ENCODE measurements at regions not wholly inside any gene's neighbourhood (a gene's known extent, or its start where the extent isn't known, plus 50 kb on each side); places are given as distances from the start of the nearest gene placed in this dataset.
"Not testable (repeated sequence)": the region's sequence is repeated elsewhere in the genome, so short reads cannot be mapped to it uniquely, and the experiment has no call there.

DNA sequence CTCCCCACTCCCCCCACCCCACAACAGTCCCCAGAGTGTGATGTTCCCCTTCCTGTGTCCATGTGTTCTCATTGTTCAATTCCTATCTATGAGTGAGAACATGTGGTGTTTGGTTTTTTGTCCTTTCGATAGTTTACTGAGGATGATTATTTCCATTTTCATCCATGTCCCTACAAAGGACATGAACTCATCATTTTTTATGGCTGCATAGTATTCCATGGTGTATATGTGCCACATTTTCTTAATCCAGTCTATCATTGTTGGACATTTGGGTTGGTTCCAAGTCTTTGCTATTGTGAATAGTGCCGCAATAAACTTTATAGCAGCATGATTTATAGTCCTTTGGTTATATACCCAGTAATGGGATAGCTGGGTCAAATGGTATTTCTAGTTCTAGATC lies 106.6 kb upstream of the WIPF3 start:
- not testable (repeated sequence) for H3K4me1 Mint-ChIP-seq (ENCODE audit: unreplicated experiment); H3K4me3 Mint-ChIP-seq (ENCODE audit: unreplicated experiment); H3K27me3 Mint-ChIP-seq (ENCODE audit: unreplicated experiment); H3K9me3 Mint-ChIP-seq (ENCODE audit: unreplicated experiment); H3K36me3 Mint-ChIP-seq (ENCODE audit: unreplicated experiment); H3K27ac Mint-ChIP-seq (ENCODE audit: unreplicated experiment); DNase-seq (ENCODE audit: extremely low spot score, unreplicated experiment)

DNA sequence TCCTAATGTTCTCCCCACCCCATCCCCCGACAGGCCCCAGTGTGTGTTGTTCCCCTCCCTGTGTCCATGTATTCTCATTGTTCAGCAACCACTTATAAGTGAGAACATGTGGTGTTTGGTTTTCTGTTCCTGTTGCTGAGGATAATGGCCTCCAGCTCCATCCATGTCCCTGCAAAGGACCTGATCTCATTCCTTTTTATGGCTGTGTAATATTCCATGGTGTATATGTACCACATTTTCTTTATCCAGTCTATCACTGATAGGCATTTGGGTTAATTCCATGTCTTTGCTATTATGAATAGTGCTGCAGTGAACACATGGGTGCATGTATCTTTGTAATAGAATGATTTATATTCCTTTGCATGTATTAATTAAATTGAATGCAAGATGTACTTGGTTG lies 104.8 kb upstream of the WIPF3 start:
- not testable (repeated sequence) for H3K4me3 Mint-ChIP-seq (ENCODE audit: unreplicated experiment); H3K27ac Mint-ChIP-seq (ENCODE audit: unreplicated experiment); H3K4me1 Mint-ChIP-seq (ENCODE audit: unreplicated experiment); DNase-seq (ENCODE audit: extremely low spot score, unreplicated experiment); H3K9me3 Mint-ChIP-seq (ENCODE audit: unreplicated experiment); H3K36me3 Mint-ChIP-seq (ENCODE audit: unreplicated experiment)
- peaks cover 13% of the 10 kb centered on the region for H3K27me3 Mint-ChIP-seq (ENCODE audit: unreplicated experiment)

DNA sequence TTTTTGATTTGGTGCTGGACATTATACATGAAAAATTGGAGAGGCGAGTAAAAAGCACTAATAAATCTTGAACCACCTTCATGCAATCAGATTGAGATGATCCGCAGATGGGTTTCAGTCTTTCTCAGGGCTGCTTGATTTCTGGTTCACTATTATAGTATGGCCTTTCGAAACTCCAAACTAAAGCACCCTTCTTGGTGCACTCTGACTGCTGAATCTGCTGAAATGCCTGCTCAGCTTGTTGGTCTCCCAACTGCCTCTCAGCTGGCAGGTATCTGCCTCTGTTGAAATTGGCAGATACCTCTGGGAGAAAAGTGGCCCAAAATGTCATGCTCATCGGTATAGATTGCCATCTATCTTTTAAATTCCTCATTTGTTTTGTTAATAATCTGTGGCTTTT lies 102.5 kb upstream of the WIPF3 start:
- not testable (repeated sequence) for H3K4me3 Mint-ChIP-seq (ENCODE audit: unreplicated experiment); DNase-seq (ENCODE audit: extremely low spot score, unreplicated experiment); H3K9me3 Mint-ChIP-seq (ENCODE audit: unreplicated experiment); H3K36me3 Mint-ChIP-seq (ENCODE audit: unreplicated experiment); H3K27ac Mint-ChIP-seq (ENCODE audit: unreplicated experiment); H3K4me1 Mint-ChIP-seq (ENCODE audit: unreplicated experiment)
- peaks cover 27% of the 10 kb centered on the region for H3K27me3 Mint-ChIP-seq (ENCODE audit: unreplicated experiment)

DNA sequence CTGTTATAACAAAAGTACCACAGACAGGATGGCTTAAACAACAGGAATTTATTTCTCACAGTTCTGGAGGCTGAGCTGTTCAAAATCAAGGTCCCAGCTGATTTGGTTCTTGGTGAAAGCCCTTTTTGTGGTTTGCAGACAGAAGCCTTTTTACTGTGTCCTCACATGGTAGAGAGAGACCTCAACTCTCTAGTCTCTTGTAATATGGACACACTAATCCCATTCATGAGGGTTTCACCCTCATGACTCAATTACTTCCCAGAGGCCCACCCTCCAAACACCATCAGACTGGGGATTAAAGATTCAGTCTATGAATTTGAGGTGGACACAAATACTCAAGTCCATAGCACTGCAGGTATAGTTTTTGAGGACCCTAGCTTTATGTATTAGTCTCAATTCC lies 97.3 kb upstream of the WIPF3 start:
- H3K27ac Mint-ChIP-seq (ENCODE audit: unreplicated experiment); H3K4me1 Mint-ChIP-seq (ENCODE audit: unreplicated experiment); DNase-seq (ENCODE audit: extremely low spot score, unreplicated experiment); H3K9me3 Mint-ChIP-seq (ENCODE audit: unreplicated experiment); H3K4me3 Mint-ChIP-seq (ENCODE audit: unreplicated experiment); H3K36me3 Mint-ChIP-seq (ENCODE audit: unreplicated experiment): not testable (repeated sequence)
- peaks cover 45% of the 10 kb centered on the region for H3K27me3 Mint-ChIP-seq (ENCODE audit: unreplicated experiment)

DNA sequence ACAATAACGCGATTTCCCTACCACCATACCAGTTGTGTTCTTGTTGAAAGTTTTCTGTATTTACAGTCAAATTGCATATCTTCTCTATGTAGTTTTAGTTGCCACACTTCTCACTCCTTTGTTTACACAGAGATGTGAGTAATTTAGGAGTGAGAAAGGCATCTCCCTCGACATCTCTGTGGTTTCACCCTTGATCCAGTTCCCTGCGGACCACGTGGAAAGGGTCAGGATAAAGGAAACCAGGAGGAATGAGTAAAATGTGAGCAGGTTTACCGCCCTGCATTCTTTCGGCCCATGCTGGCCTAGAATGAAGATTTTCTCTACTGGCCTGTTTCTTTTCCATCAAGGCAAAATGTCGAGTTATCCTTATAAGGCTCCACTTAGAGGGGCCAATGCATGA lies 83.2 kb upstream of the WIPF3 start:
- Mint-ChIP-seq H3K4me1 (ENCODE audit: unreplicated experiment) (peaks cover 18% of the 10 kb centered on the region), H3K27me3 (ENCODE audit: unreplicated experiment) (peaks cover 19% of the 10 kb centered on the region), H3K27ac (ENCODE audit: unreplicated experiment) (peak overlapping the region; percentile 36)
- not testable (repeated sequence) for H3K36me3 Mint-ChIP-seq (ENCODE audit: unreplicated experiment); H3K9me3 Mint-ChIP-seq (ENCODE audit: unreplicated experiment); DNase-seq (ENCODE audit: extremely low spot score, unreplicated experiment); H3K4me3 Mint-ChIP-seq (ENCODE audit: unreplicated experiment)

DNA sequence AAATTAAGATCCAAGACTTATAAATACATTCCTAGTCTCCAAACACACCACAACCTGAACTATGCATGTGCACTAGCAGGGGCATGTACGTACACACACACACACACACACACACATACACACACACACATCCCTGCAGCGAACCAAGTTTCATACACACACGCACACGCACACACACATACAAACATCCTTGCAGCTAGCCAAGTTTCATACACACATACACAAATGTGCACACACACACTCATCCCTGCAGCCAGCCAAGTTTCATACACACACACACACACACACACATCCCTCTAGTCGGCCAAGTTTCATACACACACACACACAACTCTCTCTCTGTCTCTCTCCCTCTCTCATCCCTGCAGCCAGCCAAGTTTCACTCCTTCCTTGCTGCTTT lies 82.7 kb upstream of the WIPF3 start:
- Mint-ChIP-seq H3K27ac (ENCODE audit: unreplicated experiment) (no peak overlapping the region), H3K36me3 (ENCODE audit: unreplicated experiment) (no peaks in the 10 kb centered on the region), H3K4me1 (ENCODE audit: unreplicated experiment) (peaks cover 18% of the 10 kb centered on the region), H3K27me3 (ENCODE audit: unreplicated experiment) (peaks cover 21% of the 10 kb centered on the region), H3K4me3 (ENCODE audit: unreplicated experiment) (no peak overlapping the region), H3K9me3 (ENCODE audit: unreplicated experiment) (peaks cover 7% of the 10 kb centered on the region)
- DNase-seq (ENCODE audit: extremely low spot score, unreplicated experiment), result no peak
- TF ChIP-seq, protein P1, sequence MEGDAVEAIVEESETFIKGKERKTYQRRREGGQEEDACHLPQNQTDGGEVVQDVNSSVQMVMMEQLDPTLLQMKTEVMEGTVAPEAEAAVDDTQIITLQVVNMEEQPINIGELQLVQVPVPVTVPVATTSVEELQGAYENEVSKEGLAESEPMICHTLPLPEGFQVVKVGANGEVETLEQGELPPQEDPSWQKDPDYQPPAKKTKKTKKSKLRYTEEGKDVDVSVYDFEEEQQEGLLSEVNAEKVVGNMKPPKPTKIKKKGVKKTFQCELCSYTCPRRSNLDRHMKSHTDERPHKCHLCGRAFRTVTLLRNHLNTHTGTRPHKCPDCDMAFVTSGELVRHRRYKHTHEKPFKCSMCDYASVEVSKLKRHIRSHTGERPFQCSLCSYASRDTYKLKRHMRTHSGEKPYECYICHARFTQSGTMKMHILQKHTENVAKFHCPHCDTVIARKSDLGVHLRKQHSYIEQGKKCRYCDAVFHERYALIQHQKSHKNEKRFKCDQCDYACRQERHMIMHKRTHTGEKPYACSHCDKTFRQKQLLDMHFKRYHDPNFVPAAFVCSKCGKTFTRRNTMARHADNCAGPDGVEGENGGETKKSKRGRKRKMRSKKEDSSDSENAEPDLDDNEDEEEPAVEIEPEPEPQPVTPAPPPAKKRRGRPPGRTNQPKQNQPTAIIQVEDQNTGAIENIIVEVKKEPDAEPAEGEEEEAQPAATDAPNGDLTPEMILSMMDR (IDR thresholded peaks at IDR 0.05), result no peak

DNA sequence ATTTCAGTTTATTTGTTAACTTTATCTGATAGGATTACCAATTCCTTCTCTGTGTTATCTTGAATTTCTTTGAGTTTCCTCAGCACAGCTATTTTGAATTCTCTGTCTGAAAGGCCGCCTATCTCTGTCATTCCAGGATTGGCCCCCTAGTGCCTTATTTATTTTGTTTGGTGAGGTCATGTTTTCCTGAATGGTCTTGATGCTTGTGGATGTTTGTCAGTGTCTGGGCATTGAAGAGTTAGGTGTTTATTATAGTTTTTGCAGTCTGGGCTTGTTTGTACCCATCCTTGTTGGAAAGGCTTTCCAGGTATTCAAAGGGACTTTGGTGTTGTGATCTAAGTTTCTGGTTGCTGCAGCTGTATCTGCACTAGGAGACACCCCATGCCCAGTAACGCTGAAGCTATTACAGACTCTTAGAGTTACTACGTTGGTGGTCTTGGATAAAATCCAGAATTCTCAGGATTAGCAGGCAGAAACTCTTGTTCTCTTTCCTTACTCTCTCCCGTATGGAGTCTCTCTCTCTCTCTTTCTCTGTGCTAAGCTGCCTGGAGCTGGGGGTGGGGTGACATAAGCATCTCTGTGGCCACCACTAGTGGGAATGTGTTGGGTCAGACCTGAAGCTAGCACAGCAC lies 76.7 kb upstream of the WIPF3 start:
- not testable (repeated sequence) for H3K4me1 Mint-ChIP-seq (ENCODE audit: unreplicated experiment); H3K27ac Mint-ChIP-seq (ENCODE audit: unreplicated experiment); DNase-seq (ENCODE audit: extremely low spot score, unreplicated experiment); H3K36me3 Mint-ChIP-seq (ENCODE audit: unreplicated experiment); H3K4me3 Mint-ChIP-seq (ENCODE audit: unreplicated experiment)
- peaks cover 39% of the 10 kb centered on the region for H3K27me3 Mint-ChIP-seq (ENCODE audit: unreplicated experiment)
- H3K9me3 Mint-ChIP-seq (ENCODE audit: unreplicated experiment), result peaks cover 14% of the 10 kb centered on the region

DNA sequence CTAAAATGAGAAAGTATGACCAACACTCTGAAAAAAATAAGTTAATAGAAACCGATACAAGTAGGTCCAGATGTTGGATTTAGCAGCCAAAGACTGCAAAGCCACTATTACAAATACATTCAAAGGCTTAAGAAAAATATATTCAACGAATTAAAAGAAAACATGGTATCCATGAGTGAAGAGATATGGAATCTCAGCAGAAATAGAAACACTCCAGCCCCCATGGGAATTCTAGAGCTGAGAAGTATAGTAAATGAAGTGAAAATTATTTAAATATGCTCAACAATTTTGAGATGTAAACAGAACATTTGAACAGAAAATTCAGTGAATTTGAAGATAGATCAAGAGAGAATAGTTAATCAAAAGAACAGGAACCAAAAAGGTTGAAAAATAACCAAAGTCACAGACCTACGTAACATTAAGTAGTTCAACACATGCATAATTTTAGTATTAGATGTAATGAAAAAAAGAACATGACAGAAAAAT lies 72.0 kb upstream of the WIPF3 start:
- TF ChIP-seq, protein P1 (IDR thresholded peaks at IDR 0.05), result no peak
- Mint-ChIP-seq H3K4me3 (ENCODE audit: unreplicated experiment) (no peak overlapping the region), H3K27me3 (ENCODE audit: unreplicated experiment) (peaks cover 60% of the 10 kb centered on the region), H3K27ac (ENCODE audit: unreplicated experiment) (no peak overlapping the region), H3K9me3 (ENCODE audit: unreplicated experiment) (peaks cover under 1% of the 10 kb centered on the region), H3K36me3 (ENCODE audit: unreplicated experiment) (no peaks in the 10 kb centered on the region), H3K4me1 (ENCODE audit: unreplicated experiment) (no peaks in the 10 kb centered on the region)
- DNase-seq (ENCODE audit: extremely low spot score, unreplicated experiment), result no peak

DNA sequence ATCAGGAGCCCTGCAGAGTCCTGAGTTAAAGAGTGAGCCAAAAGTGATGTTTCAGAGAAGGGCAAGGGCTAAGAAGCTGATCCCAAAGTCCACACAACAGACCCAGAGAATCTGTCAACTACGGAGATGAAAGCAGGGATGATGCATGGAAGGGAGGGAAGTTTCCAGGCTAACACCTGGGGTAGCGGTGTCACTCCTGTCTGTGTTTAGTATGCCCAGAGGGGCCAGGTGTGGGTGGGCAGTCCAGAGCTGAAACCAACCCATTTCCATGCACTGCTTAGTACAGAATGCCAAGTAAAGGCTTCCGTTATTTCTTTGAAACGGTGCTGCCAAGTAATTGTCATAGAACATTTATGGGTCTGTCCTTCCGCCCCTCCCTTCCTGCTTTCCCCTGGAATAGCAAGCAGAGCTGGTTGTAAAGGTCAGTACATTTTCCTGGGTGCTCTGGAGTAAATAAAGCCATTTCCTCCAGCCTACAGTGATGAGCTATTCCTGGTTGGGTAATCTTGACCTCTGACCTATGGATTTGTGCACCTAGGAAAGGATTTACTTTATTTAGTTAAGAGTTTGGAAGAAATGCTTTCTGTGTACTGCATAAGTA lies 58.6 kb upstream of the WIPF3 start:
- not testable (repeated sequence) for H3K36me3 Mint-ChIP-seq (ENCODE audit: unreplicated experiment); H3K4me1 Mint-ChIP-seq (ENCODE audit: unreplicated experiment); H3K27ac Mint-ChIP-seq (ENCODE audit: unreplicated experiment); H3K9me3 Mint-ChIP-seq (ENCODE audit: unreplicated experiment); DNase-seq (ENCODE audit: extremely low spot score, unreplicated experiment); H3K4me3 Mint-ChIP-seq (ENCODE audit: unreplicated experiment)
- H3K27me3 Mint-ChIP-seq (ENCODE audit: unreplicated experiment), result peaks cover 45% of the 10 kb centered on the region

All from osteocyte (in vitro differentiated cells).